GM23248 (cell line): ENCODE measurements at regions not wholly inside any gene's neighbourhood (a gene's known extent, or its start where the extent isn't known, plus 50 kb on each side); places are given as distances from the start of the nearest gene placed in this dataset.
"Not testable (repeated sequence)": the region's sequence is repeated elsewhere in the genome, so short reads cannot be mapped to it uniquely, and the experiment has no call there.

Source experiments
- DNase-seq: peaks from one replicate; pipeline ENCODE4 v3.0.0-alpha.2; 2015
- H2AFZ ChIP-seq: fragments of 200-600 bp; sonication (generic); 2 replicates; pipeline ENCODE4 v1.6.1; 2016; ENCODE audit warnings: antibody characterized with exemption
- H3F3A ChIP-seq: fragments of 200-600 bp; sonication (generic); 2 replicates; pipeline ENCODE4 v1.6.1; 2016; ENCODE audit warnings: mild to moderate bottlenecking, antibody characterized with exemption, mixed run types; ENCODE audit not compliant: insufficient read depth
- H3K27ac ChIP-seq: fragments of 200-600 bp; sonication (generic); 2 replicates; pipeline ENCODE4 v1.5.1; 2016; ENCODE audit warnings: mild to moderate bottlenecking
- H3K27me3 ChIP-seq: fragments of 200-600 bp; sonication (generic); replicated peaks from 2 replicates; pipeline ENCODE4 v1.6.1; 2016; ENCODE audit warnings: mild to moderate bottlenecking; ENCODE audit not compliant: insufficient read depth
- H3K36me3 ChIP-seq: fragments of 200-600 bp; sonication (generic); 2 replicates; pipeline ENCODE4 v1.6.1; 2016; ENCODE audit warnings: low read depth, mild to moderate bottlenecking
- H3K4me1 ChIP-seq: fragments of 200-600 bp; sonication (generic); 2 replicates; pipeline ENCODE4 v1.6.1; 2016; ENCODE audit warnings: mild to moderate bottlenecking; ENCODE audit not compliant: insufficient read depth
- H3K4me2 ChIP-seq: fragments of 200-600 bp; sonication (generic); one replicate; pipeline ENCODE4 v1.6.1; 2016; ENCODE audit warnings: mild to moderate bottlenecking; ENCODE audit not compliant: unreplicated experiment
- H3K4me3 ChIP-seq: fragments of 200-600 bp; sonication (generic); 2 replicates; pipeline ENCODE4 v1.5.1; 2016; ENCODE audit warnings: mild to moderate bottlenecking
- H3K79me2 ChIP-seq: fragments of 200-600 bp; sonication (generic); 2 replicates; pipeline ENCODE4 v1.6.1; 2016; ENCODE audit warnings: mild to moderate bottlenecking; ENCODE audit not compliant: insufficient read depth
- H3K9ac ChIP-seq: fragments of 200-600 bp; sonication (generic); 2 replicates; pipeline ENCODE4 v1.6.1; 2016; ENCODE audit warnings: mild to moderate bottlenecking
- H3K9me2 ChIP-seq: fragments of 200-600 bp; sonication (generic); 2 replicates; pipeline ENCODE4 v1.6.1; 2016; ENCODE audit warnings: mixed run types, mild to moderate bottlenecking, moderate library complexity; ENCODE audit not compliant: insufficient read depth
- H3K9me3 ChIP-seq: fragments of 200-600 bp; sonication (generic); one replicate; pipeline ENCODE4 v1.6.1; 2017; ENCODE audit warnings: low read depth
- H4K20me1 ChIP-seq: fragments of 200-600 bp; sonication (generic); 2 replicates; pipeline ENCODE4 v1.6.0; 2016; ENCODE audit not compliant: insufficient read depth
- EZH2 ChIP-seq: fragments of 200-600 bp; sonication (generic); IDR thresholded peaks from 2 replicates; pipeline ENCODE4 v1.6.1; 2018; ENCODE audit warnings: antibody characterized with exemption, mild to moderate bottlenecking; ENCODE audit not compliant: insufficient read depth, poor library complexity, severe bottlenecking
- EZH2phosphoT487 ChIP-seq: fragments of 200-600 bp; sonication (generic); IDR thresholded peaks from 2 replicates; pipeline ENCODE4 v1.6.1; 2018; ENCODE audit warnings: antibody characterized with exemption, moderate library complexity, mild to moderate bottlenecking, low read depth; ENCODE audit not compliant: insufficient read depth
- WGBS, 2 experiments: methylation state at CpG; one replicate each; pipeline ENCODE4 v1.1.6; 2015 to 2017; ENCODE audit warnings: low lambda C conversion rate in 2 of 2, low coverage in 1 of 2; ENCODE audit errors: missing lambda C conversion rate in 2 of 2; 5-methylcytosine and 5-hydroxymethylcytosine counted together
- in situ Hi-C: fragments of 300-500 bp; cut with MboI; formaldehyde crosslinking; loops from 2 replicates; pipeline ENCODE4 v1.15.0; 2020

DNA sequence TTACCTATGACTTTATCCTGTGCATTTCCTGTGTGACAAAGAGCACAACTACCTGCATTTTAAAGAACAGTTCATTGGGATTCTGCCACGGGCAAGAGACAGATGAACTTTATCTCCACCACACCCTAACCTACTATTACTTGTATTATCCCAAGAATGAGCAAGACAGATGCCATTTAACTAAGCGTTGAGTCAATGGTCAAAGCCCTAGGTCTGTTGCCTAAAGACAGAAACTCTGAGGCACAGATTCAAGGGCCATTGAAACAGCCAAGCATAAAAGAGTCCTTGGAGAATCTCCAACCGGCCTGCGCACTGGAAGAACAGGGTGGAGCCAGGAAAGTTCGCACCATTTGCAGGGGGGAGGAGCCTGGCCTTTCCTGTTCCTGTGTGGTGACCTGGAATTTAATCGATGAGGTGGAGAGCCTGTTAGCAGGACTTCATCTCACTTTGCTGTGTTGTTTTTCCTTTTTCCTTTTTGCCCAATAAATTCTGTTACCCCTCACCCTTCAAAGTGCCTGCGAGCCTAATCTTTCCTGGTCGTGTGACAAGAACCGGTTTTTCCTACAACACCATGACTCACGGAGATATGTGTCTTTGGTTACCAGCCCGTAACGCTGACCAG is 146.4 kb upstream of the DIAPH2 start:
- H3K27ac ChIP-seq, result no peak overlapping the region
- no peaks in the 10 kb centered on the region for H3K4me1 ChIP-seq
- no peaks in the 10 kb centered on the region for H4K20me1 ChIP-seq
- no peak for DNase-seq
- no peaks in the 10 kb centered on the region for H3K27me3 ChIP-seq
- H3K36me3 ChIP-seq, result no peaks in the 10 kb centered on the region
- in situ Hi-C loops, result no loop called here
- H3K79me2 ChIP-seq, result no peaks in the 10 kb centered on the region
- WGBS, 2 experiments, result 68 to 75% methylated on average over 11 to 12 of the region's 12 CpGs
- no peak overlapping the region for H3K4me2 ChIP-seq
- TF ChIP-seq EZH2phosphoT487 (no peak), EZH2 (no peak)
- H3K9me3 ChIP-seq, result no peaks in the 10 kb centered on the region
- H3K9ac ChIP-seq, result no peak overlapping the region
- H3K4me3 ChIP-seq, result no peak overlapping the region
- no peaks in the 10 kb centered on the region for H3K9me2 ChIP-seq
- H2AFZ ChIP-seq, result no peak overlapping the region
- H3F3A ChIP-seq, result no peaks in the 10 kb centered on the region

DNA sequence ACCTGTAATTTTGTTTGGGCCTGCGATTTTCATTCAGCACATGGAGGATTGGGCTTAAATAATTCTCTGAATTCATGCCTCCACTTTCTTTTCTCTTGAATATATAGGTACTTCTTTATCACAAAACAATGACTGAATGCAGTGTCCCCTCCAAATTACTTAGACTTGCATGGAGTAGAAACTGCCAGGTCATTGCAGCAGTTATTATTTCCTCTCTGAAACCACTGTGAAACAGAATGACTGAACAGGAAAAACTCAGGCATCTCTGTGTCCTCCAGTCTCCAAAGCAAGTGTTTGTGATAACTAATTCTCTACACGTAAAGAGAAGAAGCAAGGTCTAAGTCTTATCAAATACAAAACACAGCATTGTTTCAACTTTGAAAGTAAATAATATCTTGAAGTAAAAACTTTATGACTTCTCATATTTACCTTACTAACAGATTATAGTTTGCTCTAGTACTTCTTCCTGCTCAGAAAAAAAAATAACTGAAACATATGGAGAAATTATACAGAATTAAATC is 144.5 kb upstream of the DIAPH2 start:
- WGBS, 2 experiments, result 61 to 91% methylated on average over 2 of the region's 2 CpGs
- Histone ChIP-seq H3K4me3 (no peak overlapping the region), H3K9me2 (no peaks in the 10 kb centered on the region), H3K79me2 (no peaks in the 10 kb centered on the region), H3K27me3 (no peaks in the 10 kb centered on the region), H3K4me1 (no peaks in the 10 kb centered on the region), H4K20me1 (no peaks in the 10 kb centered on the region), H2AFZ (no peak overlapping the region), H3K9ac (no peak overlapping the region), H3K36me3 (no peaks in the 10 kb centered on the region), H3K9me3 (no peaks in the 10 kb centered on the region), H3F3A (no peaks in the 10 kb centered on the region), H3K27ac (no peak overlapping the region), H3K4me2 (no peak overlapping the region)
- in situ Hi-C loops, result no loop called here
- TF ChIP-seq EZH2, result no peak
- no peak for TF ChIP-seq EZH2phosphoT487
- no peak for DNase-seq

- H3K9ac ChIP-seq, H3K79me2 ChIP-seq, H3K9me2 ChIP-seq, in situ Hi-C loops, H3K27me3 ChIP-seq, H3K4me2 ChIP-seq, H3K9me3 ChIP-seq, H3K4me1 ChIP-seq, H4K20me1 ChIP-seq, H2AFZ ChIP-seq, H3K36me3 ChIP-seq, H3F3A ChIP-seq, H3K27ac ChIP-seq, DNase-seq, H3K4me3 ChIP-seq: not testable (repeated sequence)
- 91 to 92% methylated on average over 7 of the region's 7 CpGs for WGBS, 2 experiments
These were observed 138.4 kb upstream of the DIAPH2 start for GRCh38 chrX:96546281-96546680.

DNA sequence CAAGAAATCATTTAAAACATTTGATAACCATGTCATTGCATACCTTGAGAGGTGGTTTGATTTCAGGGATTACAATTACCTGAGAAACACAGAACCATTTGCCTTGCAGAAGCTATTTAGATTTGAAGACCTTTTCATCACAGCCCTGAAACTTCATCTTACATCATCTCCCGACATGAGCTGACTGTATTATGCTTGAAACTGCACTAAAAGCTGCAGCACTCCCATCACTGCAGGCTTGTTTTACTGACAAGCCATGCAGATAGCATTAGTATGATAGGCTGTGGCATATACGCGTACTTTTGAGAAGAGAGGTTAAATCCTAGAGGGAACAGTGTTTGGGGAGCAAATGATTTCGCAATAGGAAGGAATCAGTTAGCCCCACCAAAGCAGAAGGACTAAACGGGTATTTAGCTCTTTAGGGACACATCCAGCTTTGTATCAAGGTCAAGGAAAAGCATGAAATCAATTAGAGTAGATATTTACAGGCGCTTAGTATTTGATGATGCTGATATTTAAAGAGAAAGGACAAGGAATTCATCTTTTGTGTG is 133.2 kb upstream of the DIAPH2 start:
- Histone ChIP-seq H3K4me1 (no peaks in the 10 kb centered on the region), H3K9ac (no peak overlapping the region), H3K27me3 (no peaks in the 10 kb centered on the region), H3K9me2 (no peaks in the 10 kb centered on the region), H3K4me2 (no peak overlapping the region), H3K79me2 (no peaks in the 10 kb centered on the region), H3K9me3 (no peaks in the 10 kb centered on the region), H3K4me3 (no peak overlapping the region), H3F3A (no peaks in the 10 kb centered on the region), H3K36me3 (no peaks in the 10 kb centered on the region), H4K20me1 (no peaks in the 10 kb centered on the region), H2AFZ (no peak overlapping the region), H3K27ac (no peak overlapping the region)
- 80 to 91% methylated on average over 6 of the region's 6 CpGs for WGBS, 2 experiments
- in situ Hi-C loops, result no loop called here
- TF ChIP-seq EZH2phosphoT487, result no peak
- no peak for TF ChIP-seq EZH2
- no peak for DNase-seq
